ENCODE measurements at regions not wholly inside any gene's neighbourhood (a gene's known extent, or its start where the extent isn't known, plus 50 kb on each side); places are given as distances from the start of the nearest gene placed in this dataset.
"Not testable (repeated sequence)": the region's sequence is repeated elsewhere in the genome, so short reads cannot be mapped to it uniquely, and the experiment has no call there.

DNA sequence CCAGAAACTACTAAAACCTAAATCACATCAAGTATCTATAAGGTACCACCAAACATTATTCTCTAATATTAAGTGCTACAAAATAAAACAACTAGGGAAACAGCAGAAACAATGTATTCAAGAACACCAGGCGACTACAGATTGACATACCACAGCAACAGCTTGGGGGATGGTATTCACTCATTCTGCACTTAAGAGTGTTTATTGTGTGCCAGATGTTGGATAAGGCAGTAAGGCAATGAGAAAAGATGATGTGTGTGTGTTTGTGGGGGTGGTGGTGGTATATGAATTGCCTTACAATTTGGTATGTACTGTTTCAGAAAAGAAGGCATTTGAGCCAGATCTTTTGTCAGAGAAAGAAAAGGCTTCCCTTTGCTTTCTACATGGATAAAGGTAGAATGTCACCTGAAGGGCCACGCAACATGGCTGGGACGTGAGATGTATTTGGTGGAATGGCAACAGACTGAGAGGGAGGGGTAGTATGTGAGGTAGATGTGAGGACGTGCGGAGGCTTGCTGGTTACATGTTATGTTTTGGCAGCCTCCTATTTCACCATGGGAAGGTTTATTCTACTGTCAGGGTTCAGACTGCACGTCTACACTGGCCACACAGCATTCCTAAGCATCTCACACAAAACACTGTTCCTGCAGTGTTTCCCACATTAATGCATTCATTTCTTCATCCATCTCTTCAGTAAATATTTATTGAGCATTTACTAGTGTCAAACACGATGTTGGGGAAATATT, 300.7 kb downstream of the KLF12 start:
- no peak for DNase-seq

DNA sequence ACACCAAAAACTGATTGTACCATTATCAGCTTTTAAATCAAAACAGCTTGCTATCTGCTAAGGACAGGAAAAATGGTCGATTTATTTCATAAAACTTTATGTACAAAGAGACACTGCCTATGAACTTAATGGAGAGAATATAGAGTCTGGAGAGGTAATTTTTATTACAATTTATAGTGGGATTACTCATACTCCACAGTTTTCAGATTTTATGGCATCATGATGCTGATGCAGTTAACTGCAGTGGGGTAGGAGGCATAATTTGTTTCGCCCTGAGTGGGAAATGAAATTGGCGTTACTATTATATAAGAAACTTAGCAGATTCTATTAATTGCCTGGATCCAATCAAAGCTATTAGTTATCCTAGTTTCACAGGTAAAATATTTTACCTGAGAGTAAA, 301.4 kb downstream of the KLF12 start:
- DNase-seq = no peak

DNA sequence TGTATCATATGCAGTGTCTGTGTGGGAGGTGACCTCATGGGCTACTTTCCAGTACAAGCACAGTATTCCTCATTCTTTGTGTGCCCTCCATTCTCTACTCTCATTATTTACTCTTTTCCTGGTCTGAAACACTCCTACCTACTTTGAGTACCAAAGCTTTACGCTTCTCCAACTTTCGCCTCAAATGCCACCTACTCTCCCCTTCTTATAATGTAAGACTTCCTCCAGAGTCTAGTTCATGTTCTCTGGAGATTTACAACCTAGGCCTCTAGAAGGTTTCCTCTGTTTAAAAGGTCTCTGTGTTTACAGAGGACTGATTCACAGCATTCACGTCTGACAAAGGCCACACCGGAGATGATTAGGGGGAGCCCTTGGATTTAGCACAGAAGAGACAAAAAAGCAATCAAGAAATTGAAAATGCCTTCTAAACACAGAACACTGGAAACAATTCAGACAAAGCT, 302.0 kb downstream of the KLF12 start:
- DNase-seq = no peak

DNA sequence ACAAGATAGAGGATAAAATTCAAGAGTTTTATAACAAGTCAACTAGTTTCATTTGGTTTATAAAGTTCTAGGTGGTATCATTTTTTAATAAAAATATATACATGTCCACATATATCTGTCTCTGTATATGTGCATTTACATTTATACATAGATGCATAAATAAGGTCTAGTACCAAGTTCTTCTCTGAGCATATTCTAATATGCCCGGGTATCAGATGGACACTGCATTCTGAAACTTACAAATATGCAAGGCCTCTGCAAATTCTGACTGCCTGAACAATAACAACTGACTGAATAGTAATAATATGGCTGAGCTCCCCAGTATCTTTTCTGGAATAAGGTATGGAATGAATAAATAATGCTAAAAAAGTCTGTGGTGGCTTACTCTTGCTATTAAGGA, 304.8 kb downstream of the KLF12 start:
- no peak for DNase-seq

DNA sequence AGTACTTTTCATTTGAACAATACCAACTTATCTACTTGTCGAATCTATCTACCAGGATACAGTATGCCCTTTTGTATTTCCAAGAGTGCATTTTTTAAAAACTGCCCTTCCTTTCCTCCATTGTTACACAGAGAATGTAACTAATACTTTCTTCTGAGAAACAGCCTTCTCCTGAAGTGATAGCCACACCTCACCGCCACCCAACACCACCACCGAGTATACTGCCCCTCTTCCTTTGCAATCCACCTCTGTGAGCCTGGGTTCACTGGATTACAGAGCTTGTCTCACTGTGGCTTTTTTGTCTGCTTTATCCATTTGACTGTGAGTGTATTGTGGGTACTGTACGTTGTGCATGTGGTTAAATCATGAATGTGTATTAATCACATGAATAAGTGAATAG, 305.4 kb downstream of the KLF12 start:
- DNase-seq = no peak

DNA sequence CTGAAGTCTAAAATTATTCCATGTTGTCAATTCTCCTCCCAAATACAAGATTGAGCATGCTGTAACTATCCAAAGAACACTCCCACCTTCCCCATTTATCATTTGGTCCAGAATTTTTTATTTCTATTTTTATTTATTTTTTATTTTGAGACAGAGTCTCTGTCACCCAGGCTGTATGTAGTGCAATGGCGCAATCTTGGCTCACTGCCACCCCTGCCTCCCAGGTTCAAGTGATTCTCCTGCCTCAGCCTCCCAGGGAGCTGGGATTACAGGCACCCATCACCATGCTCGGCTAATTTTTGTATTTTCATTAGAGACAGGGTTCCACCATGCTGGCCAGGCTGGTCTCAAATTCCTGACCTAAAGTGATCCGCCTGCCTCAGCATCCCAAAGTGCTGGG, 306.8 kb downstream of the KLF12 start:
- DNase-seq = no peak

DNA sequence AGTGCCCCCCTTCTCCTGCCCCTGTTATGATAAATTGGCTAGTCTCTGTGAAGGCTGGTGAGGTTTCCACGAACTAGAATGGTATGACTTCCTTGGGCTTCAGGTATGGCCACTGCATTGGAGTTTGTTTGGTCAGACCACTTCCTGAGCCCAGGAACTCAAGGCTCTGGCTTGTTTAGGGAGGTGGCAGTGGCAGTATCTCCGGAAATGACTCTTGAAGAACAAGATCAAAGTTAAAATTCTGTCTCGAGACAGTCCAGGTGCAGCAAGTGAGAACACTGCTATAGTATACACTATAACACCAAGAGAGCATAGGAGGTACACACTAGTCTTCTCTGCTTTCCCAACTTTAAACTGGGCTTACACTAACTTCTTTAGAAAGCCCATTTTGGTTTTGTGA, 309.1 kb downstream of the KLF12 start:
- no peak for DNase-seq

DNA sequence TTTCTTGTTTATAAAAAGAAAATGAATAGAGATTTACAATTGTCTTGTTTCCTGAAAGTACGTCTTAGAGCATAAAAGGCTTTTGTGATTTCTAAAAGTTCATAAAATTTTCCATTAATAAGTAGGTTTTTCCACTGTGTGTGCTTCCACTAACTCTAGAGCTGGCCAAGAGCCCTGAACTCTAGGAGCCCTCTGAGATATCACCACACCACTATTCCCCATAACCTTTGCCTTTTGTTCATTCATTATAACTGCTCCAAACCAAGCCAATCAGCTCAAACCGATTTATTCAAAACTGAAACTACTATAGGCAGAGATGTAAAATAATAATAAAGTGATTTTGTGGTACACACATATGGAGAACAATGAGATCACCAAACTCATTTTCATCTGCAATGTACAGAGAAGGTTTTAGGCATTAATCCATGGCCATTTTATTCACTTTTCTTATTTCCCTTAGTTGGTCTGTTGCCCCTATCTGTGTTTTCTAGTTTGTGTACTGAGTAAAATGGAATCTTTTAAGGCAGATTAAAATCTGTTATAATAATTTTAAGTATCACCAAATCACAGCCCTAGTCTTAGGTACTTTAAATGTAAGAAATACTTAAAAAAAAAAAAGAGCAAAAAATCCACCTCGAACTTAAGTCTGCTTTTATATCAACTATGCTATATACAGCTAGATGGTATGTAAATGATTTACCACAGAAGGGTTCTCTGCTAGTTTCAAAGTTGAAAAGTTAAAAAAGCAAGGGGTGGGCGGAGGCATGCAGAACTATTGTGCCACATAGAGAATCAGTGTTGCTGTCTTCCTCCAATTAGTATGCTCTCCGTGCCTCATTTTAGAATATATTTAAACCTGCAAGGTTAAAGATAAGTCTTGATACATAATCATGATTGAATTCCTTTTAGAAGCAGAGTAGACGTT, 311.3 kb downstream of the KLF12 start:
- DNase-seq = no peak

DNA sequence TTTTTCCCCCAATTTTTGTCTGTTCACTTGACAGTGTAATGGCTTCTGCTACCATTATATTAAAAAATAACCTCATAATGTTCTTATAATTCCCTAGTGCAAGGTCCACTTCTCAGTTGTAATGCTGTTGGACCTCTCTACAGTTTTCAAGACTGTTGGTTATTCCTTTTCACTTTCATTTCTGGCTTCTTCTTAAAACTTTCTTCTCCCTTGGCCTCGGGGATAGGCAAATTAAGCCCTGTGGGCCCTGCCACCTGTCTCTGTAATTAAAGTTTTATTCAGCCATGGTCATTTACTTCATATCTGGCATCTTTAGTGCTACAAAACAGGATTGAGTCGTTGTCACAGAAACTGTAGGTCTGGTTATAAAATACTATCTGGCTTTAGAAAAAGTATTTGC, 313.5 kb downstream of the KLF12 start:
- no peak for DNase-seq

DNA sequence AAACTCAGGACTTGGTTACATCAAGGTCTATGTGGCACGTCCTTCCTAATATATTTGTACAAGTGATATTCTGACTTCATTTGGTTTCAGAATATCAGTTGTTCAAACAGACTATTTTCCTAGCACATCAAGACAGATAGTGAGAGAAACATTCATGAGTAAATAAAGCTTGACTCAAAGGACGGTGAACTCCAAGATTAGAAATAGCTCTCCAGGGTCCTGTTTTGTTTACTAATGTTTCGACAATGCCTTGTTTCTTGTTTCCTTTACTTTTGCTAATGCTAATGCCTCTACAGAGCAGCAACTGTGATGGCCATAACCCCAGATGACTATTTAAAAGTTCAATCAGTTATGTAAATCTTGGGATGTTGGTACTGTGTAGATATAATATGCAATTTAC, 313.9 kb downstream of the KLF12 start:
- no peak for DNase-seq

DNA sequence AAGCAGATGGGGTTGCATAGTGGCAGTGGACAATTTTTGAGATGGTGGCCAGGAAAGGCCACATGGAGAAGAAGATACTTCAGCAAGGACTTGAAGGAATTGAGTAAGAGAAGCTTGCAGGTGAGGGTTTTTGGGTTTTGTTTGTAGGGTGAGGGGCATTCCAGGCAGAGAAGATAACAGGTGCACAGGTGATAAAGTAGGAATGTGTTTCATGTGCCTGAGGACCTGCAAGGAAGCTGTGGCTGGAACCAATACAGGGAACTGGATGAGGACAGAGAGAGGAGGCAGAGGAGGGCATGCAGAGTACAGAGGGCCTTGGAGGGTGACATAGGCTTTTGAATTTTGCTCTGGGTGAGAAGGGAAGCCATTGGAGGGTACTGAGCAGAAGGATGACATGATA, 314.5 kb downstream of the KLF12 start:
- no peak for DNase-seq

DNA sequence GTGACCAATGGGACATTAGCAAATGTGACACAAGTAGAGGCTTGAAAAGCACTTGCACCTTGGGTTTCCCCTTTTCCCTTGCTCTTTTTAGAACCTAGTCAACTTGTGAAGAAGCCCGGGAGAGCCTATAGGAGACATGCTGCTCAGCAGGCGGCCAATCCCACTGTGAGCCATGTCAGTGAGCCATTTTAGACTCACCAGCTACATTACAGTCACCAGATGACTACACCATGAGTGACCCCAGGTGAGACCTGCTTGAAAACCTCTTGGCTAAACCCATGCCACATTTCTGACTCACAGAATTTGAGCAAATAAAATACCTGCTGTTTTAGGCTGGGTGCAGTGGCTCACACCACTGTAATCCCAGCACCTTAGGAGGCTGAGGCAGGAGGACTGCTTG, 317.5 kb downstream of the KLF12 start:
- DNase-seq = no peak

DNA sequence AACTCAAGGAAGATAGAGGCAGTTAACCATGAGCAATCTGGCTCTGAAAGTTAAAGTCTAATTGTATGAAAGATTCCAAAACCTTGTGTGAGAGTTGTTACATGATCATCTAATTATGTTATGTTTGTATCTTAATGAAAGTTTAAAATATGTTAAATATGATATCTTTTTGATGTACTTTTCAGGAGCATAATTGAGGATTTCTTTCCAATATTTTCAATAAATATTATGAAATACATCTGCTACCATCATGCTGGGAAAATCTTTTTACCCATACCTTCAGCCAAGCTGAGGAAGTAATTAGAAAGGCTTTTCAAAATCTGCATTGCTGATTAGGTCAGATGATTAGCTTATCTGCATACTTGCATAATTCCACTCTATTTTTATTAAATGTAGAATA, 318.4 kb downstream of the KLF12 start:
- DNase-seq = no peak

DNA sequence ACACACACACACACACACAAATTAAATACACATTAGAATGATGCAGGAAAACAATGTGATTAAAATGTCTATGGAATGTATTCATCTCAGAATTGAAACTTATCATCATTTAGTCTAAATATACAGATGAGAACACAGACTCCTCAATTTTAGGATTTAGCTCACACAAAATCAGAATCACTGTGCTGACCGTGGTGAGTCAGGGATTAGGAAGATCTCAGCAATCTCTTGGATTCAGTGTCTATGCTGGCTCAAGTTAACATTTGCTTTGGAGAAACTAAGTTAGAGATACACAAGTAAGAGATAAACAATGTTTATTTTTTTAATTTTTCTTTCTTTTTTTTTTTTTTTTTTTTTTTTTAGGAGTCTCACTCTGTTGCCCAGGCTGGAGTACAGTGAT, 323.6 kb downstream of the KLF12 start:
- no peak for DNase-seq

DNA sequence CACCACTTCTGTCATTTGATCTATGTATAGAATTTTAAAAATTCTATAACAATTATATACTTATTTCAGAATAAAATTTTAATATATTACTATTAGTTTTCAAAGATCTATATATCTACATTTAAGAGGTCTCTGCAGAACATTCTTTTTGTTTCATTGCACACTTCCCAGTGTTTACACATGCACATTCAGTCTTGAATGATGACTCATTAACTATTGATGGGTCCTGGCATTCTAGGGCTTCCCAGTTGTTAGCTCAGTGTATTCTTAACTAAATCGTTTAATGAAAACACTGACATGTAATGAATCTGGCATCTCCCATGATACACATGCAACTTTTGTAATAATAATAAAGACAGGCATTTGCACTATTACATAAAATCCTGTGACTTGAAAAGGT, 324.6 kb downstream of the KLF12 start:
- DNase-seq = no peak

DNA sequence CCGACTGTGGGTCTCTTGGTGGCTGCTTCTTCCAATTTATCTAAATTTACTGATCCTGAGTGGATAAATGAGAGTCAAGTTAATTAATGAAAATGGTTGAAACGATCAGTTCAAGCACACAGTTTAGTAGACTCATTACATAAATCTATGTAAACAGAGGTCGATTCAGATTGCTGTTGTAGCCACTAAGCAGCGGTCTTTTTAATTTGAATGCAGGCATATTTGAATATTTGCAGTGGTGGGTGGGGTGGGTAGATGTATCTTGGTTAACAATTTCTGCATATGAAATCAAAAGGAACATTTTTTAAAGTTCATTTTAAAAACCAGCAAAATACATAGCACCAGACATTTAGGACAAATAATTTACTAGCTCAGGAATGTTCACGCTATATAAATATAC, 325.9 kb downstream of the KLF12 start:
- DNase-seq = no peak

DNA sequence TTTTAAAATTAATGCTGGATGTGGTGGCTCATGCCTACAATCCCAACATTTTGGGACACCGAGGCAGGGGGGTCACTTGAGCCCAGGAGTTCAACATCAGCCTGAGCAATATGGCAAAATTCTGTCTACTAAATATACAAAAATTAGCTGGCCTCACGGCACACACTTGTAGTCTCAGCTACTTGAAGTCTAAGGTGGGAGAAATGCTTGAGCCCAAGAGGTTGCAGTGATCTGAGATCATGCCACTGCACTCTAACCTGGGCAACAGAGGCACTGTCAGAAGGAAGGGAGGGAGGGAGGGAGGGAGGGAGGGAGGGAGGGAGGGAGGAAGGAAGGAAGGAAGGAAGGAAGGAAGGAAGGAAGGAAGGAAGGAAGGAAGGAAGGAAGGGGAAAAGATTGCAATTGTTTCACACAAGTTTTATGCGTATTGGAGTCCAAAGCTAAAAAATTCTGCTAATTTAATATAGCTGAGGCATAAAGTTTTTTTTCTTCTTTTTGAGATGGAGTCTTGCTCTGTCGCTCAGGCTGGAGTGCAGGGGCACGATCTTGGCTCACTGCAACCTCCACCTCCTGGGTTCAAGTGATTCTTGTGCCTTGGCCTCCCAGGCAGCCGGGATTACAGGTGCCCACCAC, 328.8 kb downstream of the KLF12 start:
- DNase-seq = not testable (repeated sequence)

DNA sequence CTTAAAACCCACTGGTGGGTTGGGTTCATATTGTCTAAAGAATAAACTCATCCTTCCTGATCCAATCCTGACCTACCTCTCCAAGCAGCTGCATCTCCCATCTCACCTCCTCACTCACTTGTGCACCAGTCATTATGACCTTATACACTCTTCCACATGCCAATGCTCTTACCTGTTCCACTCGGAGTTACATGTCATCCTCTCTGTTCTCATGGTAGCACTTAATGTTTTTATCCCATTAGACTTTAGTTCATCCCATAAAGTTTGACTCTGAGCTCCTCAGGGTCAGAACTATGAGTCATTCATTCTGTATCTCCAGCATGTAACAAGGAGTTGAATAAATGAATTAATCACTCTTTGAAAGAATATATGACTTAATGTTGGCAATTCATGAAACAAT, 330.2 kb downstream of the KLF12 start:
- no peak for DNase-seq

DNA sequence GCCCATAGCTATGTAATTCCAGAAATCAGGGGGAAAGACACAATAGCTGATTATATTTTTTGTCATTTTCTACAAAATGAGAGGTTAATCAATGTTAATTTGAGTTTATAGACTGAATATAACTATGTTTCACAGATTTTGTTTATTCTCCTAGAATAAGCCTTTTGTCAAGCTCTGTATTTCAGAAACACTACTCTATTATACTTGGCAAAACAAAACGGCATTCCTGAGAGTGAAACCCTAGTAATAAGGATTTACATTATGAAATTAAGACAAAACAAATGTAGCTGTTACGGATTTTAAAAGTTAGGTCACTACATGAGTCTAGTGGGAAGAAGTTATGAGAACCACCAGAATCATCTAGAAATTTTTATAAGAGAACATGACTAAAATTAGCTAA, 334.2 kb downstream of the KLF12 start:
- DNase-seq = no peak

DNA sequence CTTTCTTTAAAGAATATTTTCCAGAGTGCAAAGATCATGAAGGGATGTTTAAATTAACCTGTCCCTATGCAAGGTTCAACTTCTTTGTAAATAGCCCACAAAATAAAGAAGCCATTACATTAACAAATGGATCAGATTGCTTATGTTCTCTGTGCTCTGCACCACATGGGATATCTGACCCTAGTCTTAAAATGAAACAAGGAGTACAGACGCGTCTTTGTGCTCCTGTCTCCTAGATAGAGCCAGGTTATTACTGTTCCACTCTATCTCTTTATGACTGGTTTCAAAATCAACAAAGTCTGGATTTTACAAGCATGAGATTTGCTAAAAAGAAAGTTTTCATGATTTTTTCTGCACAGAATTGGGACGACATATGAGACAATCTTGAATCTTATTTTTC, 339.4 kb downstream of the KLF12 start:
- no peak for DNase-seq

DNA sequence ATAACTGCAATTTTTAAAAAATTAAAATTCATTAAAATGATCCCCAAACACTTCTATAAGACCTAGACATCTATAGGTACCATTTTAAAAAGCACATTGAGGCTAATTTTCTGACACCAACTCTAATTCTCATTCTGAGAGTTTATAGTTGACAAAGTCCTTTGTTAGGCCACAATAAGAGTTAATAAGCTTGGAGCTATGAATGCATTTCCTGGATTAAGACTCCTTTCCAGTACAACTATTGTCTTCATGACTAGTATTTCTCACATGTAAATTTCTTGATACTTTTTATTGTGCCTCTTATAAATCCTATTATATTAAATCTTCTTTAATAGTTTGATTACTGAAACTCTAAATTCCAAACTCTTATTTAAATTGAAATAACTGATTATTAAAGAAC, 340.8 kb downstream of the KLF12 start:
- no peak for DNase-seq

DNA sequence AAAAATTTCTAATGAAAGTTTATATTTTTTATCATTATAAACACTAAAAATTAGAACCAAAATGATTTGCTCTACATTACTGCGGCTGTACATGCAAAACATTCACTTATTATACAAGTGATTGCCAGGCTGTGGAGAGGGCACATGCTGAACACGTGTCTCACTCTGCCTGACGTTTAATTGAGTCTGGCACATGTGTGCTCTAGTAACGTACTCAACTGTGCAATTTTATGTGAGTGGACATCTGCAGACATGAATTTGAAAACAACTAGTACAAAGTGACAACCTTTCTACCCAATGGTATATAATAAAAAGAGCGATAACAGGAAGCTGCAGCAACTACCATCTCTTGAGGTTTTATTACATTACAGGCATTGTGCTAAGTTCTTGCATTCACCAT, 341.4 kb downstream of the KLF12 start:
- DNase-seq = no peak
